CD8-positive, alpha-beta memory T cell (primary cell): ENCODE measurements at regions not wholly inside any gene's neighbourhood (a gene's known extent, or its start where the extent isn't known, plus 50 kb on each side); places are given as distances from the start of the nearest gene placed in this dataset.

Source experiments
- CTCF ChIA-PET: fragments of 350-600 bp; sonication (Branson Sonifier 250); formaldehyde crosslinking; loops from one replicate; lab custom pipeline; 2021; ENCODE audit warnings: antibody characterized with exemption; lab: Charles Lee
- POLR2A ChIA-PET: fragments of 350-600 bp; sonication (Branson Sonifier 250); formaldehyde crosslinking; loops from one replicate; lab custom pipeline; 2021; ENCODE audit warnings: antibody characterized with exemption; lab: Charles Lee
- DNase-seq, 5 donors: peaks; one replicate each; pipeline versions ENCODE4 v3.0.0 to v3.0.0-alpha.2; 2020 to 2022; ENCODE audit warnings: mixed read lengths in 1 of 5
- H3K27ac ChIP-seq: one replicate; pipeline ENCODE4 v1.7.0; 2013; ENCODE audit warnings: low read depth, mild to moderate bottlenecking, low read length, moderate library complexity
- H3K27me3 ChIP-seq: 2 replicates; pipeline ENCODE4 v1.7.0; 2013; ENCODE audit warnings: low read length, mild to moderate bottlenecking; ENCODE audit not compliant: insufficient read depth, poor library complexity, severe bottlenecking
- H3K36me3 ChIP-seq: 2 replicates; pipeline ENCODE4 v1.7.0; 2013; ENCODE audit warnings: mild to moderate bottlenecking, low read length, moderate library complexity; ENCODE audit not compliant: insufficient read depth
- H3K4me1 ChIP-seq: 2 replicates; pipeline ENCODE4 v1.7.0; 2013; ENCODE audit warnings: mild to moderate bottlenecking, low read length, moderate library complexity; ENCODE audit not compliant: insufficient read depth
- H3K4me3 ChIP-seq: 2 replicates; pipeline ENCODE4 v1.7.0; 2013; ENCODE audit warnings: mild to moderate bottlenecking, low read length
- H3K9me3 ChIP-seq: 2 replicates; pipeline ENCODE4 v1.7.0; 2013; ENCODE audit warnings: mild to moderate bottlenecking, low read length
- H3K27ac Mint-ChIP-seq, 8 donors: one replicate each; pipeline ENCODE4 v1.8.0; 2020 to 2021; ENCODE audit warnings: mixed read lengths in 8 of 8, mild to moderate bottlenecking in 6 of 8, inconsistent platforms in 3 of 8, moderate library complexity in 3 of 8
- H3K27me3 Mint-ChIP-seq, 2 donors: one replicate each; pipeline ENCODE4 v1.8.0; 2020 to 2021; ENCODE audit warnings: mixed read lengths in 2 of 2, mild to moderate bottlenecking in 1 of 2, moderate library complexity in 1 of 2
- H3K36me3 Mint-ChIP-seq, 3 donors: one replicate each; pipeline ENCODE4 v1.8.0; 2020 to 2021; ENCODE audit warnings: mixed read lengths in 3 of 3, inconsistent platforms in 1 of 3, mild to moderate bottlenecking in 1 of 3
- H3K4me1 Mint-ChIP-seq, 3 donors: one replicate each; pipeline ENCODE4 v1.8.0; 2020 to 2021; ENCODE audit warnings: mixed read lengths in 3 of 3, inconsistent platforms in 1 of 3, mild to moderate bottlenecking in 1 of 3
- H3K4me3 Mint-ChIP-seq, 7 donors: one replicate each; pipeline ENCODE4 v1.8.0; 2020 to 2021; ENCODE audit warnings: mixed read lengths in 7 of 7, mild to moderate bottlenecking in 6 of 7, moderate library complexity in 4 of 7, inconsistent platforms in 2 of 7
- H3K9me3 Mint-ChIP-seq, 5 donors: one replicate each; pipeline ENCODE4 v1.8.0; 2020 to 2022; ENCODE audit warnings: mixed read lengths in 5 of 5, mild to moderate bottlenecking in 3 of 5, moderate library complexity in 2 of 5, inconsistent platforms in 1 of 5

GRCh38 chr7:82623812-82624211 lies 180.2 kb upstream of the CACNA2D1 start:
- no peaks in the 10 kb centered on the region for H3K4me1 ChIP-seq
- H3K4me1 Mint-ChIP-seq, result no peaks in the 10 kb centered on the region
- no peaks in the 10 kb centered on the region for H3K36me3 ChIP-seq
- ChIA-PET CTCF (no interaction called here), POLR2A (no interaction called here)
- no peaks in the 10 kb centered on the region for H3K27me3 ChIP-seq
- no peaks in the 10 kb centered on the region for H3K27me3 Mint-ChIP-seq
- H3K4me3 Mint-ChIP-seq, result no peak overlapping the region
- H3K36me3 Mint-ChIP-seq, result no peaks in the 10 kb centered on the region
- H3K27ac Mint-ChIP-seq, result no peak overlapping the region
- no peaks in the 10 kb centered on the region for H3K9me3 ChIP-seq
- H3K27ac ChIP-seq, result no peak overlapping the region
- H3K4me3 ChIP-seq, result no peak overlapping the region
- DNase-seq, result no peak
- H3K9me3 Mint-ChIP-seq, result peaks cover 0 to under 1% (median 0%) of the 10 kb centered on the region in 5 donors

GRCh38 chr7:82617156-82617555 lies 173.6 kb upstream of the CACNA2D1 start:
- Histone ChIP-seq H3K27me3 (no peaks in the 10 kb centered on the region), H3K4me3 (no peak overlapping the region), H3K36me3 (no peaks in the 10 kb centered on the region), H3K9me3 (no peaks in the 10 kb centered on the region), H3K27ac (no peak overlapping the region), H3K4me1 (no peaks in the 10 kb centered on the region)
- POLR2A ChIA-PET, result no interaction called here
- Mint-ChIP-seq H3K27me3 (no peaks in the 10 kb centered on the region), H3K4me3 (no peak overlapping the region), H3K36me3 (no peaks in the 10 kb centered on the region), H3K27ac (no peak overlapping the region), H3K9me3 (peaks cover 0 to 6% (median 0%) of the 10 kb centered on the region in 5 donors), H3K4me1 (no peaks in the 10 kb centered on the region)
- CTCF ChIA-PET, result interaction anchor here (1.0 kb wide), 1 partner anchor 110 kb away, joined by 4 read pairs; no protein-coding TSS in a partner anchor
- no peak for DNase-seq

- Histone ChIP-seq H3K27me3 (no peaks in the 10 kb centered on the region), H3K27ac (no peak overlapping the region), H3K9me3 (no peaks in the 10 kb centered on the region), H3K4me1 (no peaks in the 10 kb centered on the region), H3K4me3 (no peak overlapping the region), H3K36me3 (no peaks in the 10 kb centered on the region)
- H3K27ac Mint-ChIP-seq, result peak overlapping the region in 1 of 8 donors; percentile 22
- ChIA-PET POLR2A (no interaction called here), CTCF (no interaction called here)
- peaks cover 0 to 6% (median 0%) of the 10 kb centered on the region in 5 donors for H3K9me3 Mint-ChIP-seq
- H3K27me3 Mint-ChIP-seq, result no peaks in the 10 kb centered on the region
- no peaks in the 10 kb centered on the region for H3K36me3 Mint-ChIP-seq
- no peaks in the 10 kb centered on the region for H3K4me1 Mint-ChIP-seq
- DNase-seq, result no peak
- no peak overlapping the region for H3K4me3 Mint-ChIP-seq
These were observed 172.6 kb upstream of the CACNA2D1 start for GRCh38 chr7:82616059-82616728.

- Histone ChIP-seq H3K4me3 (no peak overlapping the region), H3K27ac (no peak overlapping the region), H3K4me1 (no peaks in the 10 kb centered on the region), H3K27me3 (no peaks in the 10 kb centered on the region), H3K36me3 (no peaks in the 10 kb centered on the region), H3K9me3 (no peaks in the 10 kb centered on the region)
- Mint-ChIP-seq H3K27me3 (no peaks in the 10 kb centered on the region), H3K4me1 (no peaks in the 10 kb centered on the region), H3K27ac (peak overlapping the region in 1 of 8 donors; percentile 30), H3K36me3 (no peaks in the 10 kb centered on the region), H3K9me3 (peaks cover 0 to 6% (median 0%) of the 10 kb centered on the region in 5 donors), H3K4me3 (no peak overlapping the region)
- DNase-seq, result no peak
- ChIA-PET CTCF (no interaction called here), POLR2A (no interaction called here)
These were observed 171.9 kb upstream of the CACNA2D1 start for GRCh38 chr7:82615527-82615926.

GRCh38 chr7:82609746-82610145 lies 166.2 kb upstream of the CACNA2D1 start:
- no peaks in the 10 kb centered on the region for H3K36me3 Mint-ChIP-seq

GRCh38 chr7:82605247-82605864 lies 161.8 kb upstream of the CACNA2D1 start:
- Histone ChIP-seq H3K4me3 (no peak overlapping the region), H3K9me3 (peaks cover 4% of the 10 kb centered on the region), H3K36me3 (no peaks in the 10 kb centered on the region), H3K4me1 (no peaks in the 10 kb centered on the region), H3K27me3 (no peaks in the 10 kb centered on the region), H3K27ac (no peak overlapping the region)
- H3K9me3 Mint-ChIP-seq, result peaks cover 0 to 6% (median 0%) of the 10 kb centered on the region in 5 donors
- ChIA-PET CTCF (no interaction called here), POLR2A (no interaction called here)
- no peaks in the 10 kb centered on the region for H3K36me3 Mint-ChIP-seq
- H3K27ac Mint-ChIP-seq, result no peak overlapping the region
- no peak for DNase-seq
- H3K27me3 Mint-ChIP-seq, result no peaks in the 10 kb centered on the region
- no peaks in the 10 kb centered on the region for H3K4me1 Mint-ChIP-seq
- H3K4me3 Mint-ChIP-seq, result no peak overlapping the region

More at GRCh38 chr7:82609746-82610145, 166.2 kb upstream of the CACNA2D1 start:
- H3K9me3 ChIP-seq, result no peaks in the 10 kb centered on the region
- ChIA-PET CTCF (no interaction called here), POLR2A (no interaction called here)
- H3K27me3 ChIP-seq, result no peaks in the 10 kb centered on the region
- no peaks in the 10 kb centered on the region for H3K4me1 ChIP-seq
- DNase-seq, result no peak
- no peak overlapping the region for H3K4me3 ChIP-seq
- no peak overlapping the region for H3K27ac Mint-ChIP-seq
- no peak overlapping the region for H3K4me3 Mint-ChIP-seq
- no peak overlapping the region for H3K27ac ChIP-seq
- H3K27me3 Mint-ChIP-seq, result no peaks in the 10 kb centered on the region
- H3K36me3 ChIP-seq, result no peaks in the 10 kb centered on the region
- H3K4me1 Mint-ChIP-seq, result no peaks in the 10 kb centered on the region
- H3K9me3 Mint-ChIP-seq, result peaks cover 0 to 7% (median 0%) of the 10 kb centered on the region in 5 donors

GRCh38 chr7:82602066-82602465 lies 158.5 kb upstream of the CACNA2D1 start:
- no peak overlapping the region for H3K4me3 ChIP-seq
- H3K36me3 ChIP-seq, result no peaks in the 10 kb centered on the region
- Mint-ChIP-seq H3K4me1 (no peaks in the 10 kb centered on the region), H3K9me3 (peaks cover 0 to 6% (median 0%) of the 10 kb centered on the region in 5 donors), H3K4me3 (no peak overlapping the region), H3K27ac (no peak overlapping the region), H3K27me3 (no peaks in the 10 kb centered on the region), H3K36me3 (no peaks in the 10 kb centered on the region)
- no peaks in the 10 kb centered on the region for H3K4me1 ChIP-seq
- H3K27ac ChIP-seq, result no peak overlapping the region
- H3K9me3 ChIP-seq, result peaks cover 5% of the 10 kb centered on the region
- no peaks in the 10 kb centered on the region for H3K27me3 ChIP-seq
- CTCF ChIA-PET, result no interaction called here
- POLR2A ChIA-PET, result no interaction called here
- DNase-seq, result no peak

GRCh38 chr7:82600531-82600930 lies 157.0 kb upstream of the CACNA2D1 start:
- H3K27me3 Mint-ChIP-seq, result no peaks in the 10 kb centered on the region
- DNase-seq, result no peak
- Histone ChIP-seq H3K4me3 (no peak overlapping the region), H3K36me3 (no peaks in the 10 kb centered on the region), H3K9me3 (peaks cover 5% of the 10 kb centered on the region), H3K27me3 (no peaks in the 10 kb centered on the region), H3K4me1 (no peaks in the 10 kb centered on the region), H3K27ac (no peak overlapping the region)
- POLR2A ChIA-PET, result no interaction called here
- CTCF ChIA-PET, result no interaction called here
- H3K27ac Mint-ChIP-seq, result no peak overlapping the region
- H3K9me3 Mint-ChIP-seq, result peaks cover 0 to 4% (median 0%) of the 10 kb centered on the region in 5 donors
- no peak overlapping the region for H3K4me3 Mint-ChIP-seq
- H3K4me1 Mint-ChIP-seq, result no peaks in the 10 kb centered on the region
- H3K36me3 Mint-ChIP-seq, result no peaks in the 10 kb centered on the region
